ENCODE measurements at regions not wholly inside any gene's neighbourhood (a gene's known extent, or its start where the extent isn't known, plus 50 kb on each side); places are given as distances from the start of the nearest gene placed in this dataset.

DNA sequence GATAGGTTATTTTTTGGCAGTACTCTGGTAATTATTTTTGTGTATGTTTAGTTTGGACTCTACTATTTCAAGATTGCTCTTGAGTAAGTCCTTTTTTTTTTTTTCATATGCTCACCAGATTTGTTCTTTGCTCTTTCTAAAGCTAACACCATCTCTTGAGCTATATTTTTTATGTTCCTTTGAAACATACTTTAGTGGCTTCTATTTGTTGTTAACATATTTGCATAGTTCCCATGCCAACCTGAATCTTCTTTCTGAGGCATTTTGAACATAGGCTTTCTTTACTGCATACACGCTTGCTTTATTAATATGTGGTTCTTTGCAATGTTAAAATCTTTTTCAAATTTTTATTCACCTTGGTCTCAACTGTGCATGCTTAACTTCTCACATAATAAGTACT, 1644.9 kb downstream of the SUCLG1 start:
- TF ChIP-seq FOXP2 (optimal IDR thresholded peaks at IDR 0.05; ENCODE audit: control extremely low read depth, extremely low read length, insufficient read depth) (no peak), POLR2AphosphoS5 (IDR thresholded peaks at IDR 0.05; ENCODE audit: borderline replicate concordance, low read depth, low read length) (no peak)

Measured in SK-N-MC (cell line).